ENCODE measurements at regions not wholly inside any gene's neighbourhood (a gene's known extent, or its start where the extent isn't known, plus 50 kb on each side); places are given as distances from the start of the nearest gene placed in this dataset.
"Not testable (repeated sequence)": the region's sequence is repeated elsewhere in the genome, so short reads cannot be mapped to it uniquely, and the experiment has no call there.

- Histone ChIP-seq H3K9me2 (ENCODE audit: insufficient read depth) (peaks cover 28% of the 10 kb centered on the region), H4K20me1 (replicated peaks; ENCODE audit: insufficient read depth) (no peaks in the 10 kb centered on the region), H3K4me1 (ENCODE audit: insufficient read depth) (no peaks in the 10 kb centered on the region), H3K4me3 (no peak overlapping the region), H3K4me2 (no peak overlapping the region), H3F3A (replicated peaks; ENCODE audit: low read depth) (no peaks in the 10 kb centered on the region), H3K36me3 (ENCODE audit: insufficient read depth) (no peaks in the 10 kb centered on the region), H3K27me3 (ENCODE audit: insufficient read depth) (no peaks in the 10 kb centered on the region), H2AFZ (no peak overlapping the region), H3K79me2 (replicated peaks; ENCODE audit: insufficient read depth) (no peaks in the 10 kb centered on the region), H3K27ac (ENCODE audit: low read depth) (no peak overlapping the region)
- Mint-ChIP-seq H3K36me3 (ENCODE audit: low read depth) (peaks cover 11% of the 10 kb centered on the region), H3K27ac (no peak overlapping the region), H3K27me3 (ENCODE audit: insufficient read depth, low read depth, poor library complexity) (peaks cover 4% of the 10 kb centered on the region), H3K4me1 (peaks cover 1% of the 10 kb centered on the region; the same call in 1 of the 3 replicates), H3K4me3 (no peak overlapping the region), H3K9me3 (peaks cover 11% of the 10 kb centered on the region)
- TF ChIP-seq POLR2AphosphoS5 (IDR thresholded peaks at IDR 0.05; ENCODE audit: low read depth) (no peak), ZNF462 (CRISPR knock-in tag; IDR thresholded peaks at IDR 0.05) (no peak), CTCF (conservative IDR thresholded peaks at IDR 0.05; ENCODE audit: low read depth in 2 of 2) (no peak), NANOG (IDR thresholded peaks at IDR 0.05; ENCODE audit: borderline replicate concordance) (no peak), ETS1 (IDR thresholded peaks at IDR 0.05) (no peak), CREB1 (CRISPR knock-in tag; IDR thresholded peaks at IDR 0.05; ENCODE audit: low read depth) (no peak), ZNF331 (CRISPR knock-in tag; IDR thresholded peaks at IDR 0.05; ENCODE audit: low read depth) (no peak), REST (IDR thresholded peaks at IDR 0.05; ENCODE audit: unreplicated experiment) (no peak), JUNB (IDR thresholded peaks at IDR 0.05; ENCODE audit: unreplicated experiment) (no peak)
- ATAC-seq (no peak), DNase-seq (ENCODE audit: low spot score) (no peak)
These were observed 870.3 kb upstream of the SORCS1 start for GRCh38 chr10:108034829-108035228.

GRCh38 chr10:108033518-108033917 is 869.0 kb upstream of the SORCS1 start:
- H3K27me3 ChIP-seq (ENCODE audit: insufficient read depth); H3K36me3 ChIP-seq (ENCODE audit: insufficient read depth); DNase-seq (ENCODE audit: low spot score); H3K27ac Mint-ChIP-seq; H4K20me1 ChIP-seq (replicated peaks; ENCODE audit: insufficient read depth); ATAC-seq; H3K4me1 Mint-ChIP-seq; H3K4me3 ChIP-seq; H3F3A ChIP-seq (replicated peaks; ENCODE audit: low read depth); H2AFZ ChIP-seq; H3K27me3 Mint-ChIP-seq (ENCODE audit: insufficient read depth, low read depth, poor library complexity); H3K9me3 Mint-ChIP-seq; H3K4me1 ChIP-seq (ENCODE audit: insufficient read depth); H3K27ac ChIP-seq (ENCODE audit: low read depth); H3K36me3 Mint-ChIP-seq (ENCODE audit: low read depth); H3K4me3 Mint-ChIP-seq; H3K4me2 ChIP-seq; H3K79me2 ChIP-seq (replicated peaks; ENCODE audit: insufficient read depth): not testable (repeated sequence)
- H3K9me2 ChIP-seq (ENCODE audit: insufficient read depth) = peaks cover 19% of the 10 kb centered on the region

All from GM23338 (cell line).